Sigmoid colon (tissue), 6 donors: ENCODE measurements at regions not wholly inside any gene's neighbourhood (a gene's known extent, or its start where the extent isn't known, plus 50 kb on each side); places are given as distances from the start of the nearest gene placed in this dataset.

ENCODE experiments used
- DNase-seq: peaks from one replicate; pipeline ENCODE4 v3.0.0-alpha.2; 2019
- H3K27ac ChIP-seq, 4 donors: fragments of 200-600 bp; sonication (generic); one replicate each; pipeline ENCODE4 v1.5.1; 2016 to 2019; ENCODE audit warnings: mild to moderate bottlenecking in 1 of 4
- H3K27me3 ChIP-seq, 3 donors: fragments of 200-600 bp; sonication (generic); one replicate each; pipeline ENCODE4 v1.5.1; 2019; ENCODE audit warnings: mild to moderate bottlenecking in 1 of 3
- H3K36me3 ChIP-seq, 4 donors: fragments of 200-600 bp; sonication (generic); one replicate each; pipeline ENCODE4 v1.5.1; 2016 to 2019
- H3K4me1 ChIP-seq, 4 donors: fragments of 200-600 bp; sonication (generic); one replicate each; pipeline ENCODE4 v1.5.1; 2017 to 2019
- H3K4me3 ChIP-seq, 4 donors: fragments of 200-600 bp; sonication (generic); one replicate each; pipeline ENCODE4 v1.5.1; 2017 to 2019; ENCODE audit warnings: mild to moderate bottlenecking in 2 of 4, moderate library complexity in 1 of 4
- H3K9me3 ChIP-seq, 4 donors: fragments of 200-600 bp in 3 of 4; sonication (generic) in 3 of 4; one replicate each; pipeline versions ENCODE4 v1.5.1 to v1.6.1; 2013 to 2019
- CTCF ChIP-seq, 4 experiments: fragments of 450-650 bp in 3 of 4; fragments of 200-600 bp in 1 of 4; IDR thresholded peaks; one replicate each; pipeline ENCODE4 v1.5.1; 2016 to 2019; ENCODE audit warnings: antibody characterized with exemption in 4 of 4, mild to moderate bottlenecking in 3 of 4, moderate library complexity in 2 of 4
- EP300 ChIP-seq, 4 donors: sonication (generic); formaldehyde crosslinking; IDR thresholded peaks; one replicate each; pipeline ENCODE4 v1.6.1; 2017; ENCODE audit warnings: antibody characterized with exemption in 4 of 4
- POLR2A ChIP-seq, 2 donors: fragments of 450-650 bp; IDR thresholded peaks; one replicate each; pipeline ENCODE4 v1.6.1; 2016; ENCODE audit warnings: antibody characterized with exemption in 2 of 2, mild to moderate bottlenecking in 2 of 2, moderate library complexity in 2 of 2
- POLR2AphosphoS5 ChIP-seq, 4 donors: sonication (generic); formaldehyde crosslinking; IDR thresholded peaks; one replicate each; pipeline ENCODE4 v1.6.1; 2017; ENCODE audit warnings: antibody characterized with exemption in 4 of 4
- WGBS, 2 donors: extraction: QIAGEN DNeasy Blood & Tissue Kit; methylation state at CpG; one replicate each; pipeline ENCODE4 v1.1.7; 2013; 5-methylcytosine and 5-hydroxymethylcytosine counted together
- intact Hi-C: fragments of 100-400 bp; cut with DNase I; formaldehyde crosslinking; loops from one replicate; pipeline ENCODE4 v1.15.1; 2023
- donor health status: healthy with polysubstance abuse.
- donor health status: healthy.

GRCh38 chr5:100303216-100303615, 232.0 kb upstream of the FAM174A start:
- Histone ChIP-seq H3K4me3 (no peak overlapping the region), H3K4me1 (no peaks in the 10 kb centered on the region), H3K9me3 (peaks cover 0 to 4% (median 0%) of the 10 kb centered on the region in 4 donors), H3K27ac (no peak overlapping the region), H3K36me3 (no peaks in the 10 kb centered on the region), H3K27me3 (no peaks in the 10 kb centered on the region)
- 75 to 81% methylated on average over 1 of the region's 1 CpG for WGBS, 2 donors
- intact Hi-C loops = no loop called here
- no peak for TF ChIP-seq POLR2A (IDR thresholded peaks at IDR 0.05)
- DNase-seq = no peak

- WGBS, 2 donors = 85 to 89% methylated on average over 2 of the region's 2 CpGs
- Histone ChIP-seq H3K36me3 (no peaks in the 10 kb centered on the region), H3K27ac (no peak overlapping the region), H3K27me3 (no peaks in the 10 kb centered on the region), H3K4me3 (no peak overlapping the region), H3K9me3 (peaks cover 0 to 4% (median 0%) of the 10 kb centered on the region in 4 donors), H3K4me1 (no peaks in the 10 kb centered on the region)
- TF ChIP-seq POLR2AphosphoS5 (IDR thresholded peaks at IDR 0.05) (no peak), CTCF (IDR thresholded peaks at IDR 0.05) (no peak), POLR2A (IDR thresholded peaks at IDR 0.05) (no peak), EP300 (IDR thresholded peaks at IDR 0.05) (no peak)
- no peak for DNase-seq
- intact Hi-C loops = no loop called here
These were observed 235.9 kb upstream of the FAM174A start for GRCh38 chr5:100299261-100299660.

- no peak for DNase-seq
- Histone ChIP-seq H3K9me3 (peaks cover 0 to 2% (median 0%) of the 10 kb centered on the region in 4 donors), H3K36me3 (no peaks in the 10 kb centered on the region), H3K27ac (no peak overlapping the region), H3K27me3 (no peaks in the 10 kb centered on the region), H3K4me1 (no peaks in the 10 kb centered on the region), H3K4me3 (no peak overlapping the region)
- intact Hi-C loops = no loop called here
- TF ChIP-seq POLR2A (IDR thresholded peaks at IDR 0.05) (no peak), CTCF (IDR thresholded peaks at IDR 0.05) (no peak), EP300 (IDR thresholded peaks at IDR 0.05) (no peak), POLR2AphosphoS5 (IDR thresholded peaks at IDR 0.05) (no peak)
These were observed 259.1 kb upstream of the FAM174A start for GRCh38 chr5:100276071-100276470.

- peaks cover 0 to 2% (median 0%) of the 10 kb centered on the region in 4 donors for H3K9me3 ChIP-seq
- H3K27me3 ChIP-seq = no peaks in the 10 kb centered on the region
- no peaks in the 10 kb centered on the region for H3K36me3 ChIP-seq
- H3K27ac ChIP-seq = no peak overlapping the region
- 86 to 87% methylated on average over 1 of the region's 1 CpG for WGBS, 2 donors
- no peak for DNase-seq
- TF ChIP-seq POLR2AphosphoS5 (IDR thresholded peaks at IDR 0.05) (no peak), EP300 (IDR thresholded peaks at IDR 0.05) (no peak), POLR2A (IDR thresholded peaks at IDR 0.05) (no peak), CTCF (IDR thresholded peaks at IDR 0.05) (no peak)
- intact Hi-C loops = no loop called here
- H3K4me1 ChIP-seq = peaks cover 0 to 2% (median under 1%) of the 10 kb centered on the region in 4 donors
- H3K4me3 ChIP-seq = no peak overlapping the region
These were observed 259.5 kb upstream of the FAM174A start for GRCh38 chr5:100275631-100276030.

GRCh38 chr5:100273846-100274580, 261.2 kb upstream of the FAM174A start:
- 72 to 88% methylated on average over 2 of the region's 2 CpGs for WGBS, 2 donors
- TF ChIP-seq POLR2A (IDR thresholded peaks at IDR 0.05) = no peak
- no peak for TF ChIP-seq EP300 (IDR thresholded peaks at IDR 0.05)
- no peak for TF ChIP-seq POLR2AphosphoS5 (IDR thresholded peaks at IDR 0.05)
- TF ChIP-seq CTCF (IDR thresholded peaks at IDR 0.05) = no peak

More at GRCh38 chr5:100273846-100274580, 261.2 kb upstream of the FAM174A start:
- Histone ChIP-seq H3K36me3 (no peaks in the 10 kb centered on the region), H3K27ac (no peak overlapping the region), H3K4me1 (peaks cover 0 to 8% (median 3%) of the 10 kb centered on the region in 4 donors), H3K4me3 (no peak overlapping the region), H3K9me3 (no peaks in the 10 kb centered on the region), H3K27me3 (no peaks in the 10 kb centered on the region)
- intact Hi-C loops = no loop called here
- DNase-seq = no peak
